Heart right ventricle (tissue), 16 donors: ENCODE measurements at regions not wholly inside any gene's neighbourhood (a gene's known extent, or its start where the extent isn't known, plus 50 kb on each side); places are given as distances from the start of the nearest gene placed in this dataset.

ENCODE experiments used
- ATAC-seq, 8 donors: fragments of 200-7000 bp; cut with Tn5 transposase; one replicate each; pipeline ENCODE4 v1.9.1; 2020; ENCODE audit warnings: mild to moderate bottlenecking in 8 of 8, moderate library complexity in 8 of 8, moderate number of reproducible peaks in 1 of 8
- DNase-seq, 2 donors: peaks; one replicate each; pipeline ENCODE4 v3.0.0-alpha.2; 2020
- H3K27ac ChIP-seq, 10 donors: fragments of 200-600 bp; sonication (generic) in 2 of 10; one replicate each; pipeline versions ENCODE4 v1.5.0 to v1.8.0; 2020 to 2022; ENCODE audit warnings: mild to moderate bottlenecking in 3 of 10
- H3K27me3 ChIP-seq, 7 donors: fragments of 200-600 bp; one replicate each; pipeline ENCODE4 v1.8.0; 2021 to 2022; ENCODE audit warnings: mild to moderate bottlenecking in 2 of 7
- H3K36me3 ChIP-seq, 9 donors: fragments of 200-600 bp; sonication (generic) in 1 of 9; one replicate each; pipeline versions ENCODE4 v1.5.0 to v1.8.0; 2020 to 2022; ENCODE audit warnings: mild to moderate bottlenecking in 2 of 9
- H3K4me1 ChIP-seq, 9 donors: fragments of 200-600 bp; sonication (generic) in 1 of 9; one replicate each; pipeline versions ENCODE4 v1.5.0 to v1.8.0; 2020 to 2022; ENCODE audit warnings: mild to moderate bottlenecking in 4 of 9
- H3K4me3 ChIP-seq, 10 donors: fragments of 200-600 bp; sonication (generic) in 2 of 10; one replicate each; pipeline versions ENCODE4 v1.5.0 to v1.8.0; 2020 to 2022; ENCODE audit warnings: mild to moderate bottlenecking in 7 of 10, moderate library complexity in 2 of 10
- H3K9me3 ChIP-seq, 11 donors: fragments of 200-600 bp in 10 of 11; sonication (generic) in 2 of 11; one replicate each; pipeline versions ENCODE4 v1.5.0 to v1.8.0; 2013 to 2022; ENCODE audit warnings: mild to moderate bottlenecking in 2 of 11, control low read depth in 1 of 11, moderate library complexity in 1 of 11
- WGBS, 2 donors: extraction: QIAGEN DNeasy Blood & Tissue Kit; methylation state at CpG; one replicate each; pipeline ENCODE4 v1.1.7; 2013; ENCODE audit warnings: inconsistent platforms in 1 of 2; 5-methylcytosine and 5-hydroxymethylcytosine counted together
- intact Hi-C, 10 donors: fragments of 100-400 bp; cut with DNase I; formaldehyde crosslinking; loops; one replicate each; pipeline versions ENCODE4 v1.11.1 to v1.14.2; 2022
- TF ChIP-seq, protein P1 (sequence below), 9 donors: fragments of 200-600 bp; sonication (generic) in 2 of 9; IDR thresholded peaks; one replicate each; pipeline versions ENCODE4 v1.5.0 to v1.8.0; 2021 to 2022; ENCODE audit warnings: antibody characterized with exemption in 9 of 9, mild to moderate bottlenecking in 5 of 9, moderate library complexity in 1 of 9
- donor health status: Arrhythmogenic right ventricular cardiomyopathy.
- donor health status: ischemic (EF 13 %, LVEDD 7.1; RV severe dilation, severe dysfunction).
- donor health status: healthy with polysubstance abuse.
- donor health status: DM: no; HTN: yes; CAD: no.
- donor health status: DM: no; HTN: no; CAD: no.
- donor health status: ischemic (EF 25% LVEDD 6.9; RV normal size, moderate dysfunction).
- donor health status: ischemic (EF 25% LVEDD 5.7; RV mildly dilated, moderate dysfunction).
- donor health status: healthy.
- donor health status: DM: yes; HTN: yes; CAD: no.
- donor health status: Ischemic cardiomyopathy.
- donor health status: ischemic (EF 35%, LVEDD 5.7; RV mildly dilated, moderate dysfunction).
- donor health status: nonischemic (EF 11% LVEDD 7.7; RV severe dilation, severe dysfunction).
- donor health status: DM: yes; HTN: yes; CAD: no.
- donor health status: PGD.
- donor health status: ischemic (EF 29% LVEDD 5.4; RV normal size, mild dysfunction).
- donor health status: nonischemic (EF 23%, LVEDD 6.1; RV moderate dilation, normal function).

- TF ChIP-seq, protein P1, sequence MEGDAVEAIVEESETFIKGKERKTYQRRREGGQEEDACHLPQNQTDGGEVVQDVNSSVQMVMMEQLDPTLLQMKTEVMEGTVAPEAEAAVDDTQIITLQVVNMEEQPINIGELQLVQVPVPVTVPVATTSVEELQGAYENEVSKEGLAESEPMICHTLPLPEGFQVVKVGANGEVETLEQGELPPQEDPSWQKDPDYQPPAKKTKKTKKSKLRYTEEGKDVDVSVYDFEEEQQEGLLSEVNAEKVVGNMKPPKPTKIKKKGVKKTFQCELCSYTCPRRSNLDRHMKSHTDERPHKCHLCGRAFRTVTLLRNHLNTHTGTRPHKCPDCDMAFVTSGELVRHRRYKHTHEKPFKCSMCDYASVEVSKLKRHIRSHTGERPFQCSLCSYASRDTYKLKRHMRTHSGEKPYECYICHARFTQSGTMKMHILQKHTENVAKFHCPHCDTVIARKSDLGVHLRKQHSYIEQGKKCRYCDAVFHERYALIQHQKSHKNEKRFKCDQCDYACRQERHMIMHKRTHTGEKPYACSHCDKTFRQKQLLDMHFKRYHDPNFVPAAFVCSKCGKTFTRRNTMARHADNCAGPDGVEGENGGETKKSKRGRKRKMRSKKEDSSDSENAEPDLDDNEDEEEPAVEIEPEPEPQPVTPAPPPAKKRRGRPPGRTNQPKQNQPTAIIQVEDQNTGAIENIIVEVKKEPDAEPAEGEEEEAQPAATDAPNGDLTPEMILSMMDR (IDR thresholded peaks at IDR 0.05) = no peak
- H3K4me1 ChIP-seq = peaks cover 0 to 13% (median 0%) of the 10 kb centered on the region in 9 donors
- DNase-seq (no peak), ATAC-seq (no peak)
- peaks cover 0 to 3% (median 0%) of the 10 kb centered on the region in 11 donors for H3K9me3 ChIP-seq
- H3K27me3 ChIP-seq = no peaks in the 10 kb centered on the region
- no peak overlapping the region for H3K4me3 ChIP-seq
- H3K36me3 ChIP-seq = no peaks in the 10 kb centered on the region
- 64 to 77% methylated on average over 3 of the region's 3 CpGs for WGBS, 2 donors
- peak overlapping the region in 1 of 10 donors; percentile 64 for H3K27ac ChIP-seq
- intact Hi-C loops = no loop called here
Measured at GRCh38 chr4:104966349-104967033, 180.2 kb upstream of the TET2 start.

- Histone ChIP-seq H3K4me3 (no peak overlapping the region), H3K27me3 (no peaks in the 10 kb centered on the region), H3K4me1 (peaks cover 0 to 13% (median 0%) of the 10 kb centered on the region in 9 donors), H3K36me3 (no peaks in the 10 kb centered on the region), H3K9me3 (no peaks in the 10 kb centered on the region), H3K27ac (peak overlapping the region in 1 of 10 donors; percentile 64)
- TF ChIP-seq, protein P1 (IDR thresholded peaks at IDR 0.05) = no peak
- 62 to 73% methylated on average over 3 of the region's 3 CpGs for WGBS, 2 donors
- intact Hi-C loops = no loop called here
- no peak for ATAC-seq
- DNase-seq = no peak
Measured at GRCh38 chr4:104967034-104967401, 179.7 kb upstream of the TET2 start.

DNA sequence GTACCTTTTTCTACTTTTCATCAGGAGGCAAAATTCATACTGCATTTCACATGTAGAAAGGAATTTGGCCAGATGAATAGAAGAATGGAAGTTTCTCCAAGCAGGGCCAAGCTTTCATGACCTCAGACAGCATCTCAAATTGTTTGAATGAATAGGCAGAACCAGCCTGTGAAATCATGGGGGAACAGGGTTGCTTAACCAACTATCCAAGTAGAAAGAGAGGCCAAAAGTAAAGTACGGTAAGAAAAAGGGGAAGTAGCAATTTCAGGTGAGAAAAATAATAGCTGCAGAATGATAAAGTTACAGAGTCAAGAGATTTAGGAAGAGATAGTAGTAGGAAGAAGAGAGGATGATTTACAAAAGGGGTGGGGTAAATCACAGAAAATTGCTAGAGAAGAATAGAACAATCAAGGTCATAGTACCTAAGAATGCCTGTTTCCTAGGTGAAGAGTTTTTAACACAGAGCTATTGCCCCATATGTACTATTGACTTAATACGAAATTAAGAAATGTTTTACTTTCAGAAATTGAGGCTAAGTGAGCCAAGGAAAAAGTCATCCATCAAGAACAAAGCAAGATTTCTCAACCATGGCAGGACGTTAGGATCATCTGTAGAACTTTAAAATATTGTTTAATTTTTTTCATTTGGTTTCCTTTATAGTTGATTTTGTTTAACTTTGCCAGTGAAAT, 177.1 kb upstream of the TET2 start:
- DNase-seq (no peak), ATAC-seq (no peak)
- no peak overlapping the region for H3K4me3 ChIP-seq
- no peaks in the 10 kb centered on the region for H3K9me3 ChIP-seq
- no peak overlapping the region for H3K27ac ChIP-seq
- 70 to 80% methylated on average over 3 of the region's 3 CpGs for WGBS, 2 donors
- TF ChIP-seq, protein P1 (IDR thresholded peaks at IDR 0.05) = no peak
- H3K36me3 ChIP-seq = no peaks in the 10 kb centered on the region
- intact Hi-C loops = no loop called here
- peaks cover 0 to 8% (median 0%) of the 10 kb centered on the region in 9 donors for H3K4me1 ChIP-seq
- H3K27me3 ChIP-seq = no peaks in the 10 kb centered on the region

DNA sequence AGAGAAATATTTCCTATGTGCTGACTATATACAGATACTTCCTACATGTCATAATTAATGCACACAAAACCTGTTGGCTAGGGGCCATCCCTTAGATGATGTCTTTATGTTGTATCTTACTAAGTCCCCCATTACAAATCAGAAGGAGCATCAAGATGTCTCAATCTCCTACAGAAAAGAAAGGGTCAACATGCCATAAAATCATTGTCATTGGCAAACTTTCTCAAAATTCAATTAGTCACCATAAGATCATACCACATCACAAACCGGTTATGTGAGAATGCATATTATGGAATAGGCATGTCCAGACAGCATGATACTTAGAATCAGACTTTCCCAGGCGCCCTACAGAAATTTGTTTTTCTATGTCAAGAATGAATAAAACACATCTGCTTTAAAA, 175.2 kb upstream of the TET2 start:
- H3K27ac ChIP-seq = no peak overlapping the region
- H3K9me3 ChIP-seq = no peaks in the 10 kb centered on the region
- WGBS, 2 donors = 77 to 81% methylated on average over 2 of the region's 2 CpGs

More for the DNA sequence above, 175.2 kb upstream of the TET2 start:
- intact Hi-C loops = no loop called here
- ATAC-seq = no peak
- no peaks in the 10 kb centered on the region for H3K27me3 ChIP-seq
- peaks cover 0 to 11% (median 0%) of the 10 kb centered on the region in 9 donors for H3K4me1 ChIP-seq
- H3K36me3 ChIP-seq = no peaks in the 10 kb centered on the region
- no peak for DNase-seq
- H3K4me3 ChIP-seq = no peak overlapping the region
- TF ChIP-seq, protein P1 (IDR thresholded peaks at IDR 0.05) = no peak
